ENCODE measurements at regions not wholly inside any gene's neighbourhood (a gene's known extent, or its start where the extent isn't known, plus 50 kb on each side); places are given as distances from the start of the nearest gene placed in this dataset.

- WGBS, 2 experiments (ENCODE audit: insufficient coverage in 1 of 2, insufficient read length in 1 of 2) = 94 to 96% methylated on average over 4 to 7 of the region's 7 CpGs
- no peak for TF ChIP-seq CTCF (conservative IDR thresholded peaks at IDR 0.05)
- no peaks in the 10 kb centered on the region for H3K4me1 ChIP-seq (ENCODE audit: control insufficient read depth, insufficient read depth, low read length)
- no peak for DNase-seq
- H3K9ac ChIP-seq (ENCODE audit: extremely low read depth, low read length, poor library complexity, severe bottlenecking) = no peak overlapping the region
- H3K9me3 ChIP-seq (ENCODE audit: control insufficient read depth, low read length) = peaks cover 9% of the 10 kb centered on the region
- no peaks in the 10 kb centered on the region for H3K27me3 ChIP-seq (ENCODE audit: control insufficient read depth, insufficient read depth, low read length, poor library complexity, severe bottlenecking)
- Mint-ChIP-seq H3K36me3 (ENCODE audit: low read depth) (no peaks in the 10 kb centered on the region), H3K4me3 (no peak overlapping the region), H3K9me3 (peaks cover 2% of the 10 kb centered on the region), H3K27me3 (ENCODE audit: insufficient read depth) (no peaks in the 10 kb centered on the region), H3K4me1 (no peaks in the 10 kb centered on the region), H3K27ac (no peak overlapping the region)
- no peak overlapping the region for H3K27ac ChIP-seq (ENCODE audit: low read depth, low read length)
- H3K4me3 ChIP-seq (ENCODE audit: low read length) = no peak overlapping the region
- H3K36me3 ChIP-seq (ENCODE audit: control insufficient read depth, insufficient read depth, low read length) = no peaks in the 10 kb centered on the region
Measured at GRCh38 chr9:88060746-88061145, 77.5 kb downstream of the SPATA31C2 start.

DNA sequence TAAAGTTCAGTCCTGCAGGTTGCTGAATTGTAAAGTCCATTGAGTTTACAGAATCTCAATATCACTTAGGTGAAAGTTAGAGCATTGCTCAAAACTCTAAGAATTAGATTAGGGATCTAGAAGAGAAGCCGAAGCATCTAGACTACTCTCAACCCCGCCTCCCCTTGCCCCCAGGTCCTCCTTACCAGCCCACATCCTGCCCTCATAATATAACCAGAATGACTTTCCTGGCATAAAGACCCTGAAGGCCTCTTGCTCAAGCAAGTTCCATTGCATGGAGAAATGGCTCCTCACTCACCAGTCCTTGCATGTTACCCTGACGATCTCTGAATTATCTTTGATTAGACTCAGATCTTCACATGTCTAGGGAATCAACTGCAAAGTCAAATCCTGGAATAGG, 78.8 kb downstream of the SPATA31C2 start:
- no peak for DNase-seq
- H3K4me1 Mint-ChIP-seq = no peaks in the 10 kb centered on the region
- no peak overlapping the region for H3K27ac ChIP-seq (ENCODE audit: low read depth, low read length)
- no peak overlapping the region for H3K4me3 ChIP-seq (ENCODE audit: low read length)
- no peaks in the 10 kb centered on the region for H3K4me1 ChIP-seq (ENCODE audit: control insufficient read depth, insufficient read depth, low read length)
- no peak overlapping the region for H3K4me3 Mint-ChIP-seq
- peaks cover 9% of the 10 kb centered on the region for H3K9me3 ChIP-seq (ENCODE audit: control insufficient read depth, low read length)
- H3K36me3 ChIP-seq (ENCODE audit: control insufficient read depth, insufficient read depth, low read length) = no peaks in the 10 kb centered on the region
- no peak for TF ChIP-seq CTCF (conservative IDR thresholded peaks at IDR 0.05)
- no peaks in the 10 kb centered on the region for H3K27me3 ChIP-seq (ENCODE audit: control insufficient read depth, insufficient read depth, low read length, poor library complexity, severe bottlenecking)
- no peaks in the 10 kb centered on the region for H3K27me3 Mint-ChIP-seq (ENCODE audit: insufficient read depth)
- peaks cover 2% of the 10 kb centered on the region for H3K9me3 Mint-ChIP-seq
- H3K36me3 Mint-ChIP-seq (ENCODE audit: low read depth) = no peaks in the 10 kb centered on the region
- no peak overlapping the region for H3K27ac Mint-ChIP-seq
- 91 to 100% methylated on average over 2 to 3 of the region's 3 CpGs for WGBS, 2 experiments (ENCODE audit: insufficient coverage in 1 of 2, insufficient read length in 1 of 2)
- H3K9ac ChIP-seq (ENCODE audit: extremely low read depth, low read length, poor library complexity, severe bottlenecking) = no peak overlapping the region

GRCh38 chr9:88056876-88057275, 81.4 kb downstream of the SPATA31C2 start:
- Histone ChIP-seq H3K9ac (ENCODE audit: extremely low read depth, low read length, poor library complexity, severe bottlenecking) (no peak overlapping the region), H3K4me1 (ENCODE audit: control insufficient read depth, insufficient read depth, low read length) (no peaks in the 10 kb centered on the region), H3K27ac (ENCODE audit: low read depth, low read length) (no peak overlapping the region), H3K4me3 (ENCODE audit: low read length) (no peak overlapping the region), H3K9me3 (ENCODE audit: control insufficient read depth, low read length) (peaks cover 6% of the 10 kb centered on the region), H3K36me3 (ENCODE audit: control insufficient read depth, insufficient read depth, low read length) (no peaks in the 10 kb centered on the region), H3K27me3 (ENCODE audit: control insufficient read depth, insufficient read depth, low read length, poor library complexity, severe bottlenecking) (no peaks in the 10 kb centered on the region)
- Mint-ChIP-seq H3K9me3 (peaks cover 12% of the 10 kb centered on the region), H3K27ac (no peak overlapping the region), H3K27me3 (ENCODE audit: insufficient read depth) (peaks cover 13% of the 10 kb centered on the region), H3K36me3 (ENCODE audit: low read depth) (no peaks in the 10 kb centered on the region), H3K4me3 (no peak overlapping the region), H3K4me1 (no peaks in the 10 kb centered on the region)
- WGBS, 2 experiments (ENCODE audit: insufficient coverage in 1 of 2, insufficient read length in 1 of 2) = 94 to 95% methylated on average over 8 of the region's 8 CpGs
- no peak for TF ChIP-seq CTCF (conservative IDR thresholded peaks at IDR 0.05)
- peak; percentile 12 for DNase-seq

Measured in endodermal cell (in vitro differentiated cells).